Breast epithelium (tissue), 3 donors: ENCODE measurements at regions not wholly inside any gene's neighbourhood (a gene's known extent, or its start where the extent isn't known, plus 50 kb on each side); places are given as distances from the start of the nearest gene placed in this dataset.

ENCODE experiments used
- CTCF ChIP-seq, 3 donors: fragments of 450-650 bp; IDR thresholded peaks; one replicate each; pipeline ENCODE4 v1.5.1; 2016 to 2017; ENCODE audit warnings: antibody characterized with exemption in 3 of 3, mild to moderate bottlenecking in 3 of 3, moderate library complexity in 3 of 3
- POLR2A ChIP-seq: fragments of 450-650 bp; IDR thresholded peaks from one replicate; pipeline ENCODE4 v1.6.1; 2016; ENCODE audit warnings: antibody characterized with exemption, mild to moderate bottlenecking, moderate library complexity

- no peak for TF ChIP-seq CTCF (IDR thresholded peaks at IDR 0.05)
- TF ChIP-seq POLR2A: no peak
Measured at GRCh38 chr3:146903927-146904326, 298.8 kb upstream of the PLSCR5 start.
